HCEC 1CT (cell line): ENCODE measurements at regions not wholly inside any gene's neighbourhood (a gene's known extent, or its start where the extent isn't known, plus 50 kb on each side); places are given as distances from the start of the nearest gene placed in this dataset.

Experiments
- DNase-seq: peaks from one replicate; pipeline ENCODE4 v3.0.0-alpha.2; 2017

DNA sequence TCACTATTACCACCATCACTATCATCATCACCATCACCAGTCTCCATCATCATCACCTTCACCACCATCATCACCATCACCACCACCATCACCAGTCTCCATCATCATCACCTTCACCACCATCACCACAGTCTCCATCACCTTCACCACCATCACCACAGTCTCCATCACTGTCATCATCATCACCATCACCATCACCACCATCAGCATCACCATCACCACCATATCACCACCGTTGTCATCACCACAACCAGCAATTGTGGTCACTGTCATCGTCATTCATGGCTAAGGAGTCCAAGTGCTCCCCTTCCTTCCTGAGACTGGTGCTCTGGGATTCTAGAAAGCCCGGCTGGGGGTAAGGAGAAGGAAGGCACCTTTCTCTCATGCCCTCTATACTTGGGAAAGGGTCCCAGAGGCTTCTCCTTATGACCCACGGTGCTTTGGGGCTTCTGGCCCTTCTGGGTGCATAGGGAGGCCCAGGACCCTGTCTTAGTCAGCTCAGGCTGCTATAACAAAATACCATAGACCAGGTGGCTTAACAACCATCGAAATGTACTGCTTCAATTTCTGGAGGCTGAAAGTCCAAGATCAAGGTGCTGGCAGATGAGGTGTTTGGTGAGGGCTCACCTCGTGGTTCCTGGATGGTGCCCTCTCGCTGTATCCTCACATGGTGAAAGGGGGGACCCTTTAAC is 93.4 kb upstream of the GSE1 start:
- DNase-seq: no peak

DNA sequence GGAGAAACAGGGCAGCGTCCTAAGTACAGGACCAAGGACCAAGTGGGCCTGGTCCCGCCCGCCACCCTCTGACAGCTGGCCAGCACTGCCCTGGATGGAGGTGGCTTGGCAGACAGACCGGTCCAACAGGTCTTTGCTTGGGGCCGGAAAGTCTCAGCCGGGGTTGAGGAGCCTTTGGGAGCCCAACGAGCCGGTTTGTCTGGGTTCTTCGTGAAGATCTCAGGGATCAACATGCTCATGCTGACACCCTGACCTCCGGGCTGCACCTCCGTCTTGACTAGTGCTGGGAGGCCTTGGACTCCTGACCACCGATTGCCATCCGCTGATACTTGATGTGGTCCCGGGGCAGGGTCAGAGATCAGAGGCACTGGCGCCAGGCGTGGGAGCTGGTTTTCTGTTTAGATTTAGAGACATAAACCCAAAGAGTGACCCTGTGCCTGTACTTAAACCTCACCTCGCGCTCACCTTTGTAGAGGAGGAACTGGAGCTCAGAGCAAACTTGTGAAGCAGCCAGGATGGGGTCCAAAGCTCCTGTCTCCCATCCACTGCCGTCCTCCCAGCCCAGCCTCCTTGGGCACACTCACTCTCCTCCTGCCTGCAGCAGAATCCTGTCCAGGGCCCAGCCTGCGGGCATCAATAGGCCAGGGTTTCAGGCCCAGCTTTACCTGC is 92.1 kb upstream of the GSE1 start:
- DNase-seq: no peak

DNA sequence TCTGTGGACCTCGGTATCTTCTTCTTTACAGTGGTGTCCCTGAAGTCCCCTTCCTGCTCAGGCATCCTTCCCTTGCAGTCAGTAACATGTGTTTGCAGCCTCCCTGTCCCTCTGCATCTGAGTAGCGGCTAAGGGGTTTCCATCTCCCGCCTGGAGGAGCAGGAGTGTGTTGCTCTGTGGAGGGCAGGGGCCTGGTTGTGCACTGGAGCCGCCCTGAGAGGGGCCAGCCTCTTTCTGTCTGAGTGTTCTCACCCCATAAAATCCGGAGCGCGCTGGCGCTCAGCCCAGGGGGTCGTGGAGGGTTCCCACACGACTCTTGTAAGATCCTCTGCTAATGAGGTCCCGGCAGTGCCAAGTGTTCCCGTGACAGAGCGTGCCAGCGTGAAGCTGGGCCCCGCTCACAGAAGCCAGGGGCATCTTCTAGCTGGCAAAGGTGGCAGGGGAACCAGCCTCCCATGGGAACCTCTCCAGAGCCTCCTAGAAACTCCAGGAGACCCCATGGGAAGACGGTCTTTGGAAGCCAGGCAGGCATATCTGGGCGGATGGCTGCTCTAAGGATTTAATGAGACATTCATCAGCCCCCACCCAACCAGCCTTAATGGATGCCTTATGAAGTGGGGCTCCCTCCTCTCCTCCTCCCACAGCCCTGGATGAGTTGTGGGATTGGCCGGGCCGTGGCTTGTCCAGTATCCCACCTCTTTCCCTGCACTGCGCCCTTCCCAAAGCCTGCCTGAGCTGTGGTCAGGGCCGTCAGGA is 91.4 kb upstream of the GSE1 start:
- DNase-seq: no peak

DNA sequence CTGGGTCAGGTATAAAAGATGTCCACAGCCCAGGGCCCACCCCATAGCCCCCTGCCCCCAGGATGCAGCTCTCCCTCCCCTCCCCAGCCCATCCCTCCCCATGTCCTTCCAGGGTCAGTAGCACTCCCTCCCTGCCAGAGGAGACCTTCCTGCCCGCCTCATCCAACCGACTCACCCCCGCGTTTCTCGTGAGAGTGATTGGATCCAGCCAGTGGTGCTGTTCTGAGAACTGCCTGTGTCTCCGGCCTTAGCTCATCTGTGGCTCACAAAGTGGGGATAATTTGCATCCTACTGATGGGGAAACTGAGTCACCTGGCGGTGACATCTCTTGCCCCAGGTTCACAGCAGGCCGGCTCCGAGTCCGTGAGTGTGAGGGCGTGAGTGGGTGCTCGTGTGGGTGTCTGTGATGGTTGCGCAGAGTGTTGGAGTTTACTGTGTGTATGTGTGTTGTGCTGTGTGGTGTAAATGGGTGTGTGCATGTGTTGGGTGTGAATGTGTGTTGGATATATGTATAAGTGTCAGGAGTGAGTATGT is 90.7 kb upstream of the GSE1 start:
- no peak for DNase-seq

DNA sequence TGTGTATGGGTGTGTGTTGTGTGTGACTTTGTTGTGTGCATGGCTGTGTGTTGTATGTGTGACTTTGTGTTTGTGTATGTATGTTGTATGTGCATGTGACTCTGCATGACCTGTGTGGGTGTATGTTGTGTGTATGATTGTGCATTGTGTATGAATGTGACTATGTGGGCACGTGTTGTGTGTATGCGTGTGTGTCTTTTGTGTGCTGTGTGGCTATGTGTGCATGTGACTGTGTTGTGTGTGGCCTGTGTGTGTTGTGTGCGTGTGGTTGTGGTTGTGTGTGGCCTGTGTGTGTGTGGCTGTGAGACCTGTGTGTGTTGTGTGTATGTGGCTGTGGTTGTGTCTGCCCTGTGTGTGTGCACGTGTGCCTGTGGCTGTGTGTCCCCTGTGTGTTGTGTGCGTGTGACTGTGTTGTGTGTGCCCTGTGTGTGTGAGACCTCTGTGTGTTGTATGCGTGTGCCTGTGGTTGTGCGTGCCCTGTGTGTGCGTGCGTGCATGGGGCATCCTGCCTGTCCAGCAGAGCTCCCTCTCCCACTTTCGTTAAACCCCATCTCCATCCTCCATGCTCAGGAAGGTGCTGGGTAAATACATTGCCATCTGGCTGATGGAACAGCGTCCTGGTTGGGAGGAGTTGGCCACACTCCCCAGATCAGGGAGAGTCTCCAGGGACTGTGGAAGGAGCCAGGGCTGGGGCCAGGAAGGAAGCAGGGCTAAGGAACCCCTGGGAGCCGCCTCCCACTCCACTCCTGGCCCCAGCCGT is 90.1 kb upstream of the GSE1 start:
- DNase-seq: no peak

DNA sequence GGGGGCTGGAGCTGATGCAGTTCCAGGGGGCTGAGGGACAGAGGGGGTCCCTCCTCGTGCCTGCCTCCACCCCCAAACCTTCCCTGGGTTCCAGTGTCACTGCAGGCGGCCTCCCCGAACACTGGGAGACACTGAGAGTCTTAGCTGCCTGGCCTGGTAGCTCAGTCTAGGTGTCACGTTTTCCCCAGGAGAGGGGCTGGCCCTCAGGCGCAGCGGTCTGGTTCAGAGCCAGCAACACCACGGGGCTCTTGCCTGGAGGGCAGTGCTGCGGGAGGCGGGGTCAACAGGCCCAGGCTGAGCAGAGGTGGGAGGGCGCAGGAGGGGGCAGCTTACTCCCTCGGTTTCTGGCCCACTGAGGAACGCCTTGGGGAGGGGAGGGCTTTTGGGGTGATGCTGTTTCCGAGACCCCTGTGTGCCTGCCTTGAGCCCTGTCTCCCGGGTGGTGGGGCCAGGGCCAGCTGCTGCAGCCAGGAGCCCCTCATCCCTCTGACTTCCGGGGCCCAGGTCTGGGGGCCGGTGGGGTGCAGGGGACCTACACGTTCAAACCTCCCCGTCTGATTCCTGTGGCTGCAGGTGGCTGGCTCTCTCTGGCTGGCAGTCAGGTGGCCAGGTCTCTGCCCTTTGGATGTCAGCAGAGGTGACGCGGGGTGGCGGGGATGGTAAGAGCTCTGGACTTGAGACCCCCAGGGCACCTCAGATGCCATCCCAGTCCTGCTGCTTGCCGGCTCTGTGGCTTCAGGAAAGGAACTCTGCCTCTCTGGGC is 89.3 kb upstream of the GSE1 start:
- DNase-seq: no peak

DNA sequence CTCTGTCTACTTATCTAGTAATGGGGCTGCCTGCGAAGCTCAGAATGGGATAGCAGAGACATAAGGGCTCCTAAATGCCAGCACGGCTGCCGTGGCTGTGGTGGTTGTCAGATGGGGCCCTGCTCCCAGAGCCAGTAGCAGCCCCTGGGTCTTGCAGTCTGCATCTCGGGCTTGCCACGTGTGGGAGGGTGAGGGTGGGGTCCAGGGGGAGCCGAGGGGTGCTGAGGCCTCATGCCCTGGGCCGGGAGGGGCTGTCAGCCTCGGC is 88.8 kb upstream of the GSE1 start:
- DNase-seq: no peak

DNA sequence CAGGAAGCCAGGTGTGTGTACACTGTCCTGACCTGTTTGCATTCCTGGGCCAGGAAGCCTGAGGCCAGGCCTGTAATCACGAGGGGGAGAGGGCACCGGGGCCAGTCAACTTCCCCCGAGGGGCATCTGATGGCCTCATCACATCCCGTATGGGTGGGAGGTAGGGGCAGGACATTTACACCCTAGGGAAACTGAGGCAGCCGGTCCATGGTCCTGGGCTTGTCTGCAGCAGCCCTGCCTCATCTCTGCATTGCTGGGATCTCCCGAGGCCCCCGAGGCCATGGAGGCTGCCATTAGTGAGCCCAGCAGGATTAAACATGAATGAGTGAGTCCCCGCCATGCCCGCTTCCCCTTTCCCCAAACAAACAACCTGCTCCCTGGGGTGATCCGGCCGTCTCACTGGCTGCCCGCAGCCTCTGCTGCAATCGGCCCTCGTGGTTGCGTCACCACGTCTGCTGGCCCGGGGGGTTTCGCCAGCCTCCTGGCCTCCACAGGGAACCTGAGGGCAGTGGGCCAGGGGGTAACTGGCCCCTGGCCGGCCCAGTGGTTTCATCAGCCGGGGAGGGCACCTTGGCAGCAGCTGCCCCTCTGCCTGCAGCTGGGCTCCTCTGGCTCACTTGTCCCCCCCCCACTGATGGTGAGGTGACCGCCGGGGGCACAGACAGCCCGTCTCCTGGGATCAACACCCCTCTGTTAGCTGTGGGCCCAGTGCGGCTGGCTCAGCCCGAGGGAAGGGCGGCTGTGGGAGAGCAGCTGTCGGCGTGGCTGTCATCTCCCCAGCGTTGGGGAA is 88.3 kb upstream of the GSE1 start:
- no peak for DNase-seq

DNA sequence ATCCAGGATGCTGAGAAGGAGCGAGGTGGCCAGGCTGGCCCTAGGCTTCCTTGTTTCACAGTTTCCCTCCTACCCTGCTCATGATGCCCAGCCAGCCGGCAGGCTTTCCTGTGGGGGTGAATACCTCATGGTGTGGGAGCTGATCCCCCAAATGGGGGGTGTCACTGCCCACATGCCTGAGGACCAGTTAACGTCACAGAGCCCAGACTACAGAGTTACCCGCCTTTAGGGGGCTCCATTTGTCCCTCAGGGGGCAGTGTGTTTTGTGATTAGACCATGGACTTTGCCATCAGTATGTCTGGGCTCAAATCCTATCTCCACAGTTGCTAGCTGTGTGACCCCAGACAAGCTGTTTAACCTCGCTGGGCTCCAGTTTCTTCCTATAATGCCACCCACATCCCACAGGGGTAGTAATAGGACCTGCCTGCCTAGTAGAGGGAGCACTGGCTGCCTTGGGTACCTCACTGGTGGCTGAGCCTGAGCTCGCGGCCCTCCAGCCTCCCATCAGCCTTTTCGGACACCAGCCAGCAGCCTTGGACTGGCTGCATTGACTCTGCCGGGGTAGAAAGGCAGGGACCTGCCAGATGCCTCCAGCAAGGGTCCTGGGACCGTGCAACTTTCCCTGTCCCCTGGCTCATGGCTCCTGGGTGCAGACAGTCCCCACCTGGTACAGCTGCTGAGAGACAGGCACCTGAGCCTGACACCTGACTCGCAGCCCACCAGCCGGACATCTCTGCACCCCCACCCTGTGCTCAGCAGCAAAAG is 87.5 kb upstream of the GSE1 start:
- no peak for DNase-seq

DNA sequence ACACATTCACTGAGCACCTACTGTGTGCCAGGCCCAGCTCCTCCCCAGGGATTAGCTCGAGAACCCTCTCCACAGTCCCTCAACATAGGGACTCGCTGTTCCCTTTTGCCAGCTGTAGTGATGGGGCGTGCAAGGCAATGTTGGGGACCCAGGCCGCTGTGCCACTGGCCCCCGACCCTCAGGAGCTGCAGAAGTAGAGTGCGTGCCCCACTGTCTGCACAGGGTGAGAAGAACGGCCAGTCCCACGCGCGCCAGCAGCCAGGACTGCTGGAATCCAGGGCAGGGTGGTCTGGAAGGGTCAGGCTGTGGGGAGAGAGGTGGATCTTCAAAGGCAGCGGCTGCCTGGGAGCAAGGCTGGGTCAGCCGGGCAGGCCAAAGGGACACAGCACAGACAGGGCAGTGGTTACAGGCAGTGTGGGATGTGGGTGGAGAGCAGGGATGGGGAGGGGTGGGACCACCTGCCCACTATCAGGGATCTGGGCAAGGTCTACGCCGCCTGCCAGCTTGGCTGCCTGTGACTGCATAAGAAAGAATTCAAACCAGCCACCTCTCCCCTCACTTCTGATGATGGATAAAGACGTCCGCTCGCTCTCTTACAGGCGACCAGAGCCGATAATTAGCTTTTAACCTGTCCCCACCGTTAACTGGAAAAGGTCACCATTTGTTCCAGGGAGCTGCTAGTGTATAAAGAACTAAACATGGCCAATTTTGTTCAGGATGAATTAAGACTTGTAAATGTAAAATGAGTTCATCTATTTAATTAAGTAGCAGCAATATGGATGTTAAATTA is 86.7 kb upstream of the GSE1 start:
- DNase-seq: no peak

DNA sequence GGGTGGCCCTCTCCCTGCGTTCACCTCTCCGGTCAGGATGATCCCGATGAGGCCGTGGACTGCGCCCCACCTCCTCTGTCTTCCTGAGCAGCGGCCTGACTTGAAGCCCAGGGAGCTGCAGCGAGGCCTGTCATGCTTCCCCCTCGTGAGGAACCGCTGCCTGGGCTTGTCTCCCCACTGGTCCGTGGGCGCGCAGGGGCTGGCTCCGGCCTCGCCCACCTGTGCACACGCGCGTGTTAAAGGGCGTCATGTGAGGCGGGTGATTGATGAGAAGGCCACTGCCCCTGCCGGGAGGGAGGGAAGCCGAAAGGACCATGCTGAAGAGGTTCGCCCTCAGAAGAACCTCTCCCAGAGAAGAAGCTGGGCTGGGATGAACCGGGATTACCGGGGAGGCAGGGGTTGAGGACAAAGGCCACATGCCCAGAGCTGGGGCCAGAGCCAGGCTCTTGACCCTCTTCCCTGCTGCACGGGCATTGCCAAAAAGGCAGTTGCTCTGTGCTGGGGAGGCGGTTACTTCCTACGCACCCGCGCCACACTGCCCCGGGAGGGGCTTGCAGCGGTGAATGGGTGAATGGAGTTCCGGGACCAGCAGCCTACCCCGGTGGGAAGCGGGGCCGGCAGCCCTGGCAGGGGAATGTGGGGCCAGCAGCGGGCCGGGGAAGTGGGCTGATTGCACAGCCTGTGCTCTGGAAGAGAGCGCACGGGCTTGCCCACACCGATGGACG is 85.9 kb upstream of the GSE1 start:
- DNase-seq: no peak

DNA sequence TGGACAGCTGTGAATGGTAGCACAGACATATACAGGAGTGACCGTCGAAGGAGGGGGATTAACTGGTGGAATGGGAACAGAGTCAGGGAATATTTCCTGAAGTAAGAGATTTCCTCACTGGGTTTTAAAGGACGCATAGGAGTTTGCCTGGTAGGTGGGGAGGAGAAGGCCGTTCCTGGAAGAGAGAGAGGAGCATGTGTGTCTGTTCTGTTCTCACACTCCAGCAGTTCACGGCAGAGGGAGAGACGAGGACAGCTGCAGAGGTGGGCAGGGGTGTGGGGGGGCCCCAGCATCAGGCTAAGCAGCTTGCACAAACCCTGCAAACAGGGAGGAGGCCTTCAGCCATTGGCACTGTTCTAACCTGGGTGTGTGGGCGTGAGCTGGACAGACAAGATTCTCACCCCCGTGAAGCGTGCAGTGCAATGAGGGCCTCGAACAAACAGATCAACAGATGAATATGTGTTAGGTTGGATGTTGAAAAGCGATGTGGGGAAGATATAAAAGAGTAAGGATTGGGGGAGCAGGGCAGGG is 85.3 kb upstream of the GSE1 start:
- DNase-seq: no peak

DNA sequence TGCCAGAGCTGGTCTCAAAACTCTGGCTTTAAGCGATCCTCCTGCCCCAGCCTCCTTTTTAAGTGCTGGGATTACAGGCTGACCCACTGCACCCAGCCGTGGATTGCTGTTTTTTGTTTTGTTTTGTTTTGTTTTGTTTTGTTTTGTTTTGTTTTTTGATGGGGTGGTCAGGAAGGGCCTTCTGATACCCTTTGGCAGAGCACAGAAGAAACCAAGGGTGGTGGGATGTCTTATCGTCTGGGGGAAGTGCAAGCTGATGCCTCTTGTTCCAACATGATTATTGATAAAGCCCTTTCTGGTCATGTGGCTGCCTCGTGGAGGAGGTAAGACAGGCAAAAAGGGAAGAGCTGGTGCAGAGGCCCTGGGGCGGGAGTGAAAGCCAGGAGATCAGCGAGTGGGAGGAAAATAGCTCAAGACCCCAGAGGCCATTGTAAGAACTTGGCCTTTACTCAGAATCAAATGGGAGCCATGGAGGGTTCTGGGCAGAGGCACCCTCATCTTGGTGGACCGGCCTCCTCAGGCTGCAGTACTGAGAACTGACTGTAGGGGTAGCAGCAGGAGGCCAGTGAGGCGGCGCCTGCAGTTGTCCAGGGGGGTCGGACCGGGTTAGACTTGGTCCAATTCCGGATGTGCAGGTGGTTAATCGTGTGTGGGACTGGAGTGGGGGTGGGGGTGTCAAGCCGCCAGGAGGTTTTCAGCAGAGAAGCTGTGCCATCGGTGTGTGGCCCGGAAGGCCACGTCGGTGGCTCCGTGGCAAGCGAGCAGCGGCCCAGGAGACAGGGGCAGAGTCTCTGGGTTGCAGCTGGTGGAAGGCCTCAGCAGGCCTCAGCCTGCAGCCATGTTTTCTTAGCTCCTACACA is 84.4 kb upstream of the GSE1 start:
- no peak for DNase-seq

DNA sequence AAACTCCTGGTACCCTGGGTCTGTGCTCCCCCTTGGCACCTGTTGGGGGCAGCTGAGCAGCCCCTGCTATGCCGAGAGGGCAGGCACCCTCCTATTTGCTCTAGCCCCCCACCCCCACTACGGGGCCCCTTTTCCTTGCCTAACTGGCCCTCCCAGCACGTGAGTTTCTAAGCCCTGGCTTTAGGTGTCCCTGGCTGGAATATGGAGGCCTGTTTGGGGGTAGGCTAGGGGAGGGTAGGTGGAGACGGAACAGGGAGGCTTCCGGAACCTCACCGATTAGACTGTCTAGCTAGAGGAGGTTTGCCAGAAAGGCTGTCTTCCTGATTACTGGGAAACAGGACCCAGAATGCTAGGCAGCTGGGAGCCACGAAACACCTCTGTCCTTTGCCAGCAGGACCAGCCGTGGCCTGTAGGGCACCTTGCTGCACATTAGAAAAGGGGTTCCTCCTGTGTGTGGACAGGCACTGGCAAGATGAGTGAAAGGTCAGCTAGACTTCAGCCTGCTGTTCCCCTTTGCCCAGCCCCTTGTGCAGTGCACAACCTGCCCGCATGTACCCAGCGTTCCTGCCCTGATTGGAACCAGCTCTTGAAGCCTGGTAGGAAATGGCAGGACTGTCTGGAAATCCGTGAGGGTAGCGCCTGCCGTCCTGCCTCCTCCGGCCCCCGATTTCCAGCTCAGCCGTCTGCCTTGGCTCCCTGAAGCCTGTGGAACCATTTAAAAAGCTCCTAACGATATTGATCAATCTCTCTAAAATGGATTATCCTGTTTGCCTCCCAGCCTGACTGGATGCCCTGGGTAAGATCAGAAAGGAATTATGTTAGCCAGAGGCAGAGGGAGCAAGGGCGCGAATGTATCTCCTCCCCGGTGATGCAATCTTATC is 83.4 kb upstream of the GSE1 start:
- DNase-seq: no peak

DNA sequence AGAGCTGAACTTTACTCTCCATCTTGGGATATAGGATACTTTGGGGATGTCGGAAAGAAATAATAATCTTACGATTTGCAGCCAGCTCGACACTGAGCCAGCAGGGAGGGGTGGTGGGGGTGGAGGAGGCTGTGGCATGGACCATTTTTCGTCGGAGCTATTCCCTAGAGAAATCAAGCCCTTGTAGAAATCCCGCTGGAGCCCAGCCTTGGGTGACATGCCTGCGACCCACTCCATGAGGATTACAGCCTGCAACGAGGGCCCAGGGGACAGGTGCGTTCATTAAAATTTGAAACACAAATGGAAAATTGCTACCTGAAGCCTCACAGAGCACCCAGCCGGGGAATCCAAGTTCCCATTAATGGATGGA is 82.8 kb upstream of the GSE1 start:
- DNase-seq: no peak

DNA sequence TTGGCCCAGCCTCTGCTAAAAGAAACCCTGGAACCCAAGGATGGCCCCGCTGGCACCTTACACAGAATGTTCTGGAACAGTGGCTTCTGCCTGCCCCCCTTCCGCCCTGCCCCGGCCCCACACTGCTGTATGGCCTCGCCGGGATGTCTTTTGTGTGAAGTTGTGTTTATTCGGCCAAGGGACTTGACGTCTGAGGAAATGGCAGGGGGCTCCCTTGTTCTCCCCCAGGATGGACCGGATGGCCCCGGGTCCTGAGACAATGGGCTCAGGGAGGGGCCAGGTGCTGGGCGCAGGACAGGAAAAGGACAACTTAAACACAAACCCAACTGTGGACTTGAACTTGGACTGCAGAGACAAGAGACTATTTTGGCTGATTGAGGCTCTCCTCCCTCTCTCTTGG is 81.6 kb upstream of the GSE1 start:
- DNase-seq: no peak

DNA sequence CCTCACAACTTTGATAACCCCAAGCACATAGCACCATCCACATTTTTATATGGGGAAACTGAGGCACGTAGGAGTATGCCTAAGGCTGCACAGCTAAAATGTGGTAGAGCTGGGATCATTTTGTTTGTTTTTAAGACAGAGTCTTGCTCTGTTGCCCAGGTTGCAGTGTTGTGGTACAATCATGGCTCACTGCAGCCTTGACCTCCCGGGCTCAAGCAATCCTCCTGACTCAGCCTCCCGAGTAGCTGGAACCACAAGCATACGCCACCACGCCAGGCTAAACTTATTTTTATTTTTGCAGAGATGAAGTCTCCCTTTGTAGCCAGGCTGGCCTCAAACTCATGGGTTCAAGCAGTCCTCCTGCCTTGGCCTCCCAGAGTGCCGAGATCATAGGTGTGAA is 81.0 kb upstream of the GSE1 start:
- DNase-seq: no peak
